ENCODE measurements at regions not wholly inside any gene's neighbourhood (a gene's known extent, or its start where the extent isn't known, plus 50 kb on each side); places are given as distances from the start of the nearest gene placed in this dataset.
"Not testable (repeated sequence)": the region's sequence is repeated elsewhere in the genome, so short reads cannot be mapped to it uniquely, and the experiment has no call there.

- not testable (repeated sequence) for DNase-seq
Measured at GRCh38 chr9:39567396-39567795, 211.9 kb downstream of the SPATA31A1 start.

- not testable (repeated sequence) for DNase-seq
Measured at GRCh38 chr9:39568900-39569299, 213.4 kb downstream of the SPATA31A1 start.

GRCh38 chr9:39573024-39574022, 217.9 kb downstream of the SPATA31A1 start:
- DNase-seq: not testable (repeated sequence)

GRCh38 chr9:39579000-39579399, 223.5 kb downstream of the SPATA31A1 start:
- DNase-seq: not testable (repeated sequence)

- DNase-seq: not testable (repeated sequence)
Measured at GRCh38 chr9:39581296-39581695, 225.8 kb downstream of the SPATA31A1 start.

- not testable (repeated sequence) for DNase-seq
Measured at GRCh38 chr9:39582677-39583412, 227.4 kb downstream of the SPATA31A1 start.

- DNase-seq: not testable (repeated sequence)
Measured at GRCh38 chr9:39583413-39583747, 227.9 kb downstream of the SPATA31A1 start.

- not testable (repeated sequence) for DNase-seq
Measured at GRCh38 chr9:39585233-39585632, 229.8 kb downstream of the SPATA31A1 start.

- no peak for DNase-seq
Measured at GRCh38 chr9:39587844-39588499, 232.5 kb downstream of the SPATA31A1 start.

GRCh38 chr9:39588500-39589137, 233.2 kb downstream of the SPATA31A1 start:
- DNase-seq: peak in 1 of 4 experiments; percentile 0

- not testable (repeated sequence) for DNase-seq
Measured at GRCh38 chr9:39604089-39604488, 248.6 kb downstream of the SPATA31A1 start.

GRCh38 chr9:39611449-39612231, 256.2 kb downstream of the SPATA31A1 start:
- not testable (repeated sequence) for DNase-seq

GRCh38 chr9:39616480-39616879, 261.0 kb downstream of the SPATA31A1 start:
- DNase-seq: not testable (repeated sequence)

- not testable (repeated sequence) for DNase-seq
Measured at GRCh38 chr9:39624048-39624447, 268.6 kb downstream of the SPATA31A1 start.

- DNase-seq: not testable (repeated sequence)
Measured at GRCh38 chr9:39632071-39632470, 276.6 kb downstream of the SPATA31A1 start.

GRCh38 chr9:39649029-39649428, 293.6 kb downstream of the SPATA31A1 start:
- not testable (repeated sequence) for DNase-seq

- DNase-seq: not testable (repeated sequence)
Measured at GRCh38 chr9:39656960-39657603, 301.6 kb downstream of the SPATA31A1 start.

GRCh38 chr9:39663020-39663419, 307.6 kb downstream of the SPATA31A1 start:
- DNase-seq: not testable (repeated sequence)

GRCh38 chr9:39663713-39664112, 308.2 kb downstream of the SPATA31A1 start:
- not testable (repeated sequence) for DNase-seq

- not testable (repeated sequence) for DNase-seq
Measured at GRCh38 chr9:39665020-39665419, 309.6 kb downstream of the SPATA31A1 start.
